T-helper 22 cell (primary cell): ENCODE measurements at regions not wholly inside any gene's neighbourhood (a gene's known extent, or its start where the extent isn't known, plus 50 kb on each side); places are given as distances from the start of the nearest gene placed in this dataset.
A peak's percentile ranks its signal among the peaks of the same experiment; 100 is the strongest.

ENCODE experiments used
- DNase-seq: peaks from one replicate; pipeline ENCODE4 v3.0.0-alpha.2; 2020; ENCODE audit warnings: low read depth

GRCh38 chr6:56377295-56377694, 129.9 kb upstream of the COL21A1 start:
- no peak for DNase-seq

GRCh38 chr6:56375806-56376205, 128.4 kb upstream of the COL21A1 start:
- no peak for DNase-seq

GRCh38 chr6:56374841-56375369, 127.5 kb upstream of the COL21A1 start:
- DNase-seq: no peak

- no peak for DNase-seq
Observed at GRCh38 chr6:56372406-56372995, 125.1 kb upstream of the COL21A1 start.

GRCh38 chr6:56370561-56371211, 123.3 kb upstream of the COL21A1 start:
- DNase-seq: no peak

GRCh38 chr6:56370127-56370540, 122.8 kb upstream of the COL21A1 start:
- DNase-seq: no peak

GRCh38 chr6:56368491-56368890, 121.1 kb upstream of the COL21A1 start:
- no peak for DNase-seq

GRCh38 chr6:56366141-56366852, 118.9 kb upstream of the COL21A1 start:
- DNase-seq: no peak

GRCh38 chr6:56364827-56365339, 117.5 kb upstream of the COL21A1 start:
- DNase-seq: no peak

- no peak for DNase-seq
Observed at GRCh38 chr6:56364431-56364826, 117.0 kb upstream of the COL21A1 start.

- no peak for DNase-seq
Observed at GRCh38 chr6:56363796-56364430, 116.5 kb upstream of the COL21A1 start.

- DNase-seq: no peak
Observed at GRCh38 chr6:56361812-56362211, 114.4 kb upstream of the COL21A1 start.

GRCh38 chr6:56359201-56359899, 112.0 kb upstream of the COL21A1 start:
- DNase-seq: peak; percentile 1

- no peak for DNase-seq
Observed at GRCh38 chr6:56357616-56358373, 110.4 kb upstream of the COL21A1 start.

- no peak for DNase-seq
Observed at GRCh38 chr6:56356426-56356825, 109.0 kb upstream of the COL21A1 start.

GRCh38 chr6:56353860-56354259, 106.5 kb upstream of the COL21A1 start:
- DNase-seq: no peak

- DNase-seq: no peak
Observed at GRCh38 chr6:56350628-56351260, 103.4 kb upstream of the COL21A1 start.

GRCh38 chr6:56349194-56349593, 101.8 kb upstream of the COL21A1 start:
- DNase-seq: no peak

GRCh38 chr6:56348578-56348977, 101.2 kb upstream of the COL21A1 start:
- DNase-seq: no peak

GRCh38 chr6:56347526-56347925, 100.1 kb upstream of the COL21A1 start:
- DNase-seq: no peak

GRCh38 chr6:56346958-56347357, 99.6 kb upstream of the COL21A1 start:
- no peak for DNase-seq
